Caco-2 (cell line): ENCODE measurements at regions not wholly inside any gene's neighbourhood (a gene's known extent, or its start where the extent isn't known, plus 50 kb on each side); places are given as distances from the start of the nearest gene placed in this dataset.

Source experiments
- BruUV-seq: library from RNA; stranded (reverse); fragments of 400-500 nt; replicated peaks from 2 replicates; lab custom pipeline; 2021; lab: Mats Ljungman, UMichigan
- CTCF ChIA-PET: fragments of 300-600 bp; sonication (Branson Sonifier 250); formaldehyde crosslinking; loops from one replicate; lab custom pipeline; 2022; ENCODE audit warnings: antibody characterized with exemption; lab: Charles Lee
- POLR2A ChIA-PET: fragments of 300-600 bp; sonication (Branson Sonifier 250); formaldehyde crosslinking; loops from one replicate; lab custom pipeline; 2022; ENCODE audit warnings: antibody characterized with exemption; lab: Charles Lee
- DNase-seq, 2 experiments: peaks; one replicate each; pipeline versions ENCODE4 v3.0.0 to v3.0.0-alpha.2; 2020 to 2022
- H3K27me3 ChIP-seq: replicated peaks from 2 replicates; pipeline ENCODE4 v1.6.0; 2011; ENCODE audit warnings: low read length; ENCODE audit not compliant: control insufficient read depth, insufficient read depth
- H3K36me3 ChIP-seq: 2 replicates; pipeline ENCODE4 v1.5.1; 2011; ENCODE audit warnings: low read length; ENCODE audit not compliant: control insufficient read depth, insufficient read depth
- H3K4me1 ChIP-seq: fragments of 250-450 bp; sonication (Bioruptor Pico); 2 replicates; pipeline ENCODE4 v1.5.1; 2020; ENCODE audit warnings: mild to moderate bottlenecking
- H3K4me3 ChIP-seq: 2 replicates; pipeline ENCODE4 v1.5.1; 2011; ENCODE audit warnings: low read depth, mild to moderate bottlenecking, control low read depth, low read length
- H3K9me3 ChIP-seq: fragments of 250-450 bp; sonication (Bioruptor Pico); 2 replicates; pipeline ENCODE4 v1.5.1; 2020; ENCODE audit warnings: mild to moderate bottlenecking, moderate library complexity
- H3K27ac Mint-ChIP-seq: one replicate; pipeline ENCODE4 v1.8.0; 2022; ENCODE audit warnings: mixed read lengths; ENCODE audit not compliant: unreplicated experiment
- H3K27me3 Mint-ChIP-seq: one replicate; pipeline ENCODE4 v1.8.0; 2022; ENCODE audit warnings: mixed read lengths; ENCODE audit not compliant: insufficient read depth, unreplicated experiment
- H3K36me3 Mint-ChIP-seq: one replicate; pipeline ENCODE4 v1.8.0; 2022; ENCODE audit warnings: mild to moderate bottlenecking, mixed read lengths; ENCODE audit not compliant: insufficient read depth, unreplicated experiment
- H3K4me1 Mint-ChIP-seq: one replicate; pipeline ENCODE4 v1.8.0; 2022; ENCODE audit warnings: low read depth, mixed read lengths; ENCODE audit not compliant: unreplicated experiment
- H3K4me3 Mint-ChIP-seq: one replicate; pipeline ENCODE4 v1.8.0; 2022; ENCODE audit warnings: mild to moderate bottlenecking, moderate library complexity, mixed read lengths; ENCODE audit not compliant: unreplicated experiment
- H3K9me3 Mint-ChIP-seq: one replicate; pipeline ENCODE4 v1.8.0; 2022; ENCODE audit warnings: mixed read lengths; ENCODE audit not compliant: unreplicated experiment
- CTCF ChIP-seq, 2 experiments: fragments of 200-600 bp in 1 of 2; IDR thresholded peaks; 1 replicate in 1 of 2; 2 replicates in 1 of 2; pipeline versions ENCODE4 v1.5.1 to v1.8.0; 2011 to 2022; ENCODE audit warnings: antibody characterized with exemption in 1 of 2, control low read depth in 1 of 2, inconsistent platforms in 1 of 2, low read depth in 1 of 2, low read length in 1 of 2, mild to moderate bottlenecking in 1 of 2, moderate library complexity in 1 of 2; ENCODE audit not compliant: insufficient read depth in 1 of 2, severe bottlenecking in 1 of 2, unreplicated experiment in 1 of 2
- intact Hi-C: fragments of 100-400 bp; cut with micrococcal nuclease; formaldehyde crosslinking; loops from one replicate; pipeline ENCODE4 v1.10.0; 2022; ENCODE audit not compliant: unreplicated experiment

DNA sequence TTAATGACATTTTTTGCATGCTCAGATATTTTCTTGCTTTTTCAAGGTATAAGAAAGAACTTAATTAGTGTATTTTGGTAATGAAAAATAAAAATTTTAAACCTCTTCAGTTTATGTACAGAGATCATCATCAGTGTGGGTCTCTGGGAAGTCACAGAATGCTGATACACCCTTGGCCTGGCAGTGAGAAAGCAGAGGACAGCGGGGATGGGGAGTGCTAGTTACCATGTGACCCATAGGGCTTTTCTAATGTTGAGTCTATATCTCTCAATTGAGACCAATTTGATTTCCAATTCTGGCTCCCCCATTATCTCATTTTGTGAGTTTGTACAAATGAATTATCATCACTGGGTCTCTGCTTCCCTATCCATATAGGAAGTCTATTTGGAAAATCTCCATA, 305.7 kb downstream of the CYRIA start:
- no peak for TF ChIP-seq CTCF (IDR thresholded peaks at IDR 0.05; ENCODE audit: insufficient read depth in 1 of 2, low read depth in 1 of 2, low read length in 1 of 2, severe bottlenecking in 1 of 2, unreplicated experiment in 1 of 2)
- intact Hi-C loops: no loop called here
- Histone ChIP-seq H3K4me1 (no peaks in the 10 kb centered on the region), H3K27me3 (no peaks in the 10 kb centered on the region), H3K4me3 (no peak overlapping the region), H3K36me3 (no peaks in the 10 kb centered on the region), H3K9me3 (peaks cover 16% of the 10 kb centered on the region)
- DNase-seq: no peak
- Mint-ChIP-seq H3K36me3 (no peaks in the 10 kb centered on the region), H3K9me3 (peaks cover 31% of the 10 kb centered on the region), H3K4me3 (no peak overlapping the region), H3K27me3 (no peaks in the 10 kb centered on the region), H3K27ac (no peak overlapping the region), H3K4me1 (no peaks in the 10 kb centered on the region)
- ChIA-PET CTCF (no interaction called here), POLR2A (no interaction called here)
- BruUV-seq: no TSS peak

DNA sequence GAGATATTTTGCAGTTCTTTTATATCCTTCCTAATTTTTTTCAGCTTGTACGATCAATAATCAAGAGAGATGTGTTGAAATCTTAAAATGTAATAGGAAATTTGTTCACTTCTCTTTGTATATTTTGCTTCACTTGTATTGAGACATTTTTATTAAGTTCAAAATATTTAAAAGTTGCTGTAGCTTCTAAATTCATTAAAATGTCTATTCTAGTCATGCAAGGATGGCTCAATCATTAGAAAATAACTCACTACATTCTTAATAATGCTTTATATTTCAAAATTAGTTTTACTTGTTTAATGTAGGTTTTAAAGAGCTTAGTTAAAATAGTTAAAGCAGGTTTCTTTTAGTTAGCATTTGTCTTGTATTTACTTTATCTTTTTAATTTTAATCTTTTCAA, 308.4 kb downstream of the CYRIA start:
- H3K27me3 Mint-ChIP-seq: no peaks in the 10 kb centered on the region
- Histone ChIP-seq H3K4me3 (no peak overlapping the region), H3K9me3 (peaks cover 24% of the 10 kb centered on the region), H3K36me3 (no peaks in the 10 kb centered on the region), H3K4me1 (no peaks in the 10 kb centered on the region), H3K27me3 (no peaks in the 10 kb centered on the region)
- POLR2A ChIA-PET: no interaction called here
- H3K4me3 Mint-ChIP-seq: no peak overlapping the region
- intact Hi-C loops: no loop called here
- H3K36me3 Mint-ChIP-seq: no peaks in the 10 kb centered on the region
- CTCF ChIA-PET: no interaction called here
- no peak for TF ChIP-seq CTCF (IDR thresholded peaks at IDR 0.05; ENCODE audit: insufficient read depth in 1 of 2, low read depth in 1 of 2, low read length in 1 of 2, severe bottlenecking in 1 of 2, unreplicated experiment in 1 of 2)
- H3K9me3 Mint-ChIP-seq: peaks cover 41% of the 10 kb centered on the region
- H3K27ac Mint-ChIP-seq: no peak overlapping the region
- DNase-seq: no peak
- no TSS peak for BruUV-seq
- no peaks in the 10 kb centered on the region for H3K4me1 Mint-ChIP-seq

- Mint-ChIP-seq H3K9me3 (peaks cover 39% of the 10 kb centered on the region), H3K4me3 (no peak overlapping the region), H3K27ac (no peak overlapping the region), H3K4me1 (no peaks in the 10 kb centered on the region), H3K27me3 (no peaks in the 10 kb centered on the region), H3K36me3 (no peaks in the 10 kb centered on the region)
- no peak for DNase-seq
- ChIA-PET POLR2A (no interaction called here), CTCF (no interaction called here)
- no peak for TF ChIP-seq CTCF (IDR thresholded peaks at IDR 0.05; ENCODE audit: insufficient read depth in 1 of 2, low read depth in 1 of 2, low read length in 1 of 2, severe bottlenecking in 1 of 2, unreplicated experiment in 1 of 2)
- no TSS peak for BruUV-seq
- H3K36me3 ChIP-seq: no peaks in the 10 kb centered on the region
- no peaks in the 10 kb centered on the region for H3K4me1 ChIP-seq
- peaks cover 33% of the 10 kb centered on the region for H3K9me3 ChIP-seq
- no peaks in the 10 kb centered on the region for H3K27me3 ChIP-seq
- intact Hi-C loops: no loop called here
- H3K4me3 ChIP-seq: no peak overlapping the region
Measured at GRCh38 chr2:16351541-16351940, 314.1 kb downstream of the CYRIA start.
